ENCODE measurements at regions not wholly inside any gene's neighbourhood (a gene's known extent, or its start where the extent isn't known, plus 50 kb on each side); places are given as distances from the start of the nearest gene placed in this dataset.

- Histone ChIP-seq H3K27me3 (replicated peaks in 1 of 2; ENCODE audit: control insufficient read depth in 2 of 2, insufficient read depth in 2 of 2, low read length in 1 of 2) (no peaks in the 10 kb centered on the region), H3K4me3 (no peak overlapping the region), H2AFZ (ENCODE audit: control insufficient read depth, low read depth, low read length) (no peak overlapping the region), H3K9me3 (replicated peaks; ENCODE audit: control insufficient read depth, insufficient read depth, low read length) (no peaks in the 10 kb centered on the region), H3K27ac (ENCODE audit: control insufficient read depth, insufficient read depth) (no peak overlapping the region), H3K36me3 (ENCODE audit: control insufficient read depth in 2 of 2, insufficient read depth in 2 of 2, low read length in 1 of 2) (no peaks in the 10 kb centered on the region), H3K9ac (ENCODE audit: control insufficient read depth, insufficient read depth, low read length) (no peak overlapping the region), H3K4me2 (ENCODE audit: control insufficient read depth, insufficient read depth) (no peak overlapping the region), H3K4me1 (ENCODE audit: control insufficient read depth, insufficient read depth, low read length) (no peaks in the 10 kb centered on the region), H3K79me2 (ENCODE audit: control insufficient read depth, insufficient read depth, low read length) (no peaks in the 10 kb centered on the region), H4K20me1 (ENCODE audit: control insufficient read depth, insufficient read depth) (no peaks in the 10 kb centered on the region)
- ChIA-PET RAD21 (ENCODE audit: unreplicated experiment) (interaction anchor here (0.7 kb wide), 1 partner anchor 633 kb away, joined by 3 read pairs; no protein-coding TSS in a partner anchor), SMC1A (ENCODE audit: uncharacterized antibody, unreplicated experiment) (no interaction called here), POLR2A (no interaction called here), CTCF (no interaction called here)
- BruUV-seq (replicated peaks) = no TSS peak
- intact Hi-C loops (cut with micrococcal nuclease; ENCODE audit: unreplicated experiment) (no loop called here), in situ Hi-C loops (cut with MboI) (no loop called here)
- no peak for ATAC-seq
- no peak for FAIRE-seq
- no peak for DNase-seq (ENCODE audit: low read depth, low spot score)
- no peak for TF ChIP-seq TCF3 (IDR thresholded peaks at IDR 0.05; ENCODE audit: borderline replicate concordance, insufficient read depth, low read depth, low read length)
- no peak for TF ChIP-seq CBX5 (IDR thresholded peaks at IDR 0.05; ENCODE audit: low read depth)
- TF ChIP-seq ZBTB4 (CRISPR knock-in tag; IDR thresholded peaks at IDR 0.05) = no peak
- TF ChIP-seq MTA3 (IDR thresholded peaks at IDR 0.05; ENCODE audit: borderline replicate concordance, low read length) = no peak
- no peak for TF ChIP-seq POLR2AphosphoS2 (IDR thresholded peaks at IDR 0.05; ENCODE audit: low read depth, low read length)
- TF ChIP-seq SKIL (IDR thresholded peaks at IDR 0.05; ENCODE audit: low read depth, poor library complexity, severe bottlenecking) = no peak
- no peak for TF ChIP-seq FOS (IDR thresholded peaks at IDR 0.05; ENCODE audit: borderline replicate concordance, extremely low read depth, insufficient read length)
- TF ChIP-seq POLR2AphosphoS5 (IDR thresholded peaks at IDR 0.05; ENCODE audit: low read length) = no peak
- no peak for TF ChIP-seq CBFB (IDR thresholded peaks at IDR 0.05; ENCODE audit: low read depth)
- no peak for TF ChIP-seq IKZF2 (IDR thresholded peaks at IDR 0.05)
- no peak for TF ChIP-seq CEBPZ (IDR thresholded peaks at IDR 0.05; ENCODE audit: low read depth, low read length)
- no peak for TF ChIP-seq MEF2A (IDR thresholded peaks at IDR 0.05; ENCODE audit: insufficient read depth, low read depth, low read length)
- no peak for TF ChIP-seq NRF1 (conservative IDR thresholded peaks at IDR 0.05; ENCODE audit: low read depth, low read length)
- no peak for TF ChIP-seq RFX5 (IDR thresholded peaks at IDR 0.05; ENCODE audit: low read depth, low read length)
- TF ChIP-seq MLLT1 (IDR thresholded peaks at IDR 0.05) = no peak
Measured at GRCh38 chr20:10832141-10832540, 158.3 kb upstream of the JAG1 start.

Measured in GM12878 (cell line).